GM12878 (cell line): ENCODE measurements at regions not wholly inside any gene's neighbourhood (a gene's known extent, or its start where the extent isn't known, plus 50 kb on each side); places are given as distances from the start of the nearest gene placed in this dataset.

ENCODE experiments used
- ATAC-seq: fragments of 200-7000 bp; cut with Tn5 transposase; 3 replicates; pipeline ENCODE4 v1.9.1; 2020; ENCODE audit warnings: mild to moderate bottlenecking, moderate library complexity
- BruUV-seq: library from RNA; stranded (reverse); fragments of 400-500 nt; replicated peaks from 2 replicates; lab custom pipeline; 2021; lab: Mats Ljungman, UMichigan
- CTCF ChIA-PET: fragments of 300-600 bp; sonication (Branson Sonifier 250); formaldehyde crosslinking; extraction: SDS; loops from one replicate; lab custom pipeline; 2021; ENCODE audit warnings: inconsistent platforms; lab: Yijun Ruan, JAX
- POLR2A ChIA-PET: fragments of 350-600 bp; formaldehyde crosslinking; extraction: SDS; loops from one replicate; lab custom pipeline; 2021; ENCODE audit warnings: inconsistent platforms; lab: Charles Lee
- RAD21 ChIA-PET: fragments of 300-600 bp; sonication (Branson Sonifier 250); formaldehyde crosslinking; loops from one replicate; lab custom pipeline; 2023; ENCODE audit warnings: antibody characterized with exemption; ENCODE audit not compliant: unreplicated experiment; lab: Charles Lee
- SMC1A ChIA-PET: fragments of 300-600 bp; sonication (Branson Sonifier 250); formaldehyde crosslinking; loops from one replicate; lab custom pipeline; 2023; ENCODE audit not compliant: unreplicated experiment, uncharacterized antibody; lab: Charles Lee
- DNase-seq: peaks from one replicate; pipeline ENCODE4 v3.0.0-alpha.2; 2011; ENCODE audit warnings: low read depth, low spot score
- FAIRE-seq: peaks from 3 replicates; lab custom pipeline; 2011; peaks lifted over from hg19 to GRCh38; lab: Jason Lieb, UNC
- H2AFZ ChIP-seq: 2 replicates; pipeline ENCODE4 v1.6.0; 2011; ENCODE audit warnings: low read depth, low read length, control low read depth; ENCODE audit not compliant: control insufficient read depth
- H3K27ac ChIP-seq: 2 replicates; pipeline ENCODE4 v1.5.1; 2011; ENCODE audit warnings: control low read depth; ENCODE audit not compliant: control insufficient read depth, insufficient read depth
- H3K27me3 ChIP-seq, 2 experiments: replicated peaks in 1 of 2; 2 replicates each; pipeline versions ENCODE4 v1.6.0 to v1.6.1; 2011; ENCODE audit warnings: low read length in 1 of 2; ENCODE audit not compliant: control insufficient read depth in 2 of 2, insufficient read depth in 2 of 2
- H3K36me3 ChIP-seq, 2 experiments: 2 replicates each; pipeline ENCODE4 v1.5.1; 2011; ENCODE audit warnings: low read length in 1 of 2; ENCODE audit not compliant: control insufficient read depth in 2 of 2, insufficient read depth in 2 of 2
- H3K4me1 ChIP-seq: 2 replicates; pipeline ENCODE4 v1.6.1; 2011; ENCODE audit warnings: mild to moderate bottlenecking, low read length, moderate library complexity, mixed read lengths; ENCODE audit not compliant: control insufficient read depth, insufficient read depth
- H3K4me2 ChIP-seq: 2 replicates; pipeline ENCODE4 v1.6.0; 2011; ENCODE audit warnings: control low read depth; ENCODE audit not compliant: control insufficient read depth, insufficient read depth
- H3K4me3 ChIP-seq: fragments of 200-600 bp; sonication (generic); 2 replicates; pipeline ENCODE4 v1.5.1; 2016
- H3K79me2 ChIP-seq: 2 replicates; pipeline ENCODE4 v1.6.0; 2011; ENCODE audit warnings: low read length; ENCODE audit not compliant: control insufficient read depth, insufficient read depth
- H3K9ac ChIP-seq: 2 replicates; pipeline ENCODE4 v1.8.0; 2011; ENCODE audit warnings: low read length, control low read depth, mixed read lengths; ENCODE audit not compliant: control insufficient read depth, insufficient read depth
- H3K9me3 ChIP-seq: replicated peaks from 3 replicates; pipeline ENCODE4 v1.5.1; 2011; ENCODE audit warnings: mild to moderate bottlenecking, low read length; ENCODE audit not compliant: control insufficient read depth, insufficient read depth
- H4K20me1 ChIP-seq: 2 replicates; pipeline ENCODE4 v1.6.0; 2011; ENCODE audit not compliant: control insufficient read depth, insufficient read depth
- BACH1 ChIP-seq: fragments of 450-650 bp; IDR thresholded peaks from 2 replicates; pipeline ENCODE4 v1.6.1; 2017; ENCODE audit warnings: mild to moderate bottlenecking, borderline replicate concordance
- E4F1 ChIP-seq: fragments of 450-650 bp; IDR thresholded peaks from 2 replicates; pipeline ENCODE4 v1.6.1; 2018; ENCODE audit warnings: borderline replicate concordance, mild to moderate bottlenecking; ENCODE audit not compliant: partially characterized antibody
- PAX5 ChIP-seq: IDR thresholded peaks from 2 replicates; pipeline ENCODE4 v1.6.1; 2011; ENCODE audit warnings: low read depth, low read length, borderline replicate concordance
- SIX5 ChIP-seq: IDR thresholded peaks from 2 replicates; pipeline ENCODE4 v1.6.1; 2011; ENCODE audit warnings: mild to moderate bottlenecking, low read depth, low read length, moderate library complexity; ENCODE audit not compliant: severe bottlenecking
- TCF3 ChIP-seq: IDR thresholded peaks from 2 replicates; pipeline ENCODE4 v1.6.1; 2012; ENCODE audit warnings: low read depth, mild to moderate bottlenecking, low read length, borderline replicate concordance; ENCODE audit not compliant: insufficient read depth
- USF2 ChIP-seq: IDR thresholded peaks from 2 replicates; pipeline ENCODE4 v1.6.1; 2011; ENCODE audit warnings: low read depth, low read length, improper control_type of control experiment, borderline replicate concordance
- WGBS: methylation state at CpG from one replicate; pipeline ENCODE4 v1.1.6; 2016; ENCODE audit warnings: low lambda C conversion rate; ENCODE audit not compliant: insufficient replicate concordance, insufficient coverage; ENCODE audit errors: missing lambda C conversion rate; 5-methylcytosine and 5-hydroxymethylcytosine counted together
- in situ Hi-C: fragments of 300-500 bp; cut with MboI; formaldehyde crosslinking; loops from 9 replicates; pipeline ENCODE4 v1.14.3; 2018; ENCODE audit warnings: mixed read lengths
- intact Hi-C: fragments of 100-400 bp; cut with micrococcal nuclease; formaldehyde crosslinking; loops from one replicate; pipeline ENCODE4 v1.14.2; 2022; ENCODE audit not compliant: unreplicated experiment

- intact Hi-C loops (no loop called here), in situ Hi-C loops (no loop called here)
- Histone ChIP-seq H3K4me2 (no peak overlapping the region), H3K27me3 (no peaks in the 10 kb centered on the region), H4K20me1 (no peaks in the 10 kb centered on the region), H3K36me3 (no peaks in the 10 kb centered on the region), H3K9me3 (no peaks in the 10 kb centered on the region), H3K4me1 (no peaks in the 10 kb centered on the region), H2AFZ (no peak overlapping the region)
- ATAC-seq (no peak), DNase-seq (no peak)
- WGBS, result 0% methylated on average over 1 of the region's 1 CpG
- TF ChIP-seq E4F1 (no peak), BACH1 (no peak), PAX5 (no peak), TCF3 (no peak), SIX5 (no peak), USF2 (no peak)
- TF ChIP-seq, all 136 proteins: peak for 0
- POLR2A ChIA-PET, result no interaction called here
- no TSS peak for BruUV-seq
- Histone ChIP-seq H3K79me2 (no peaks in the 10 kb centered on the region), H3K4me3 (no peak overlapping the region), H3K27ac (no peak overlapping the region), H3K9ac (no peak overlapping the region)
- CTCF ChIA-PET, result no interaction called here
- SMC1A ChIA-PET, result interaction anchor here (0.7 to 1.1 kb wide), 2 partner anchors 404 to 1144 kb away, joined by 3 read pairs; partner anchors contain the start of gene CCDC85A
- FAIRE-seq, result no peak
- RAD21 ChIA-PET, result no interaction called here
Observed at GRCh38 chr2:56587456-56587855, 403.7 kb downstream of the CCDC85A start.
